Parathyroid adenoma (tissue), 2 donors: ENCODE measurements at regions not wholly inside any gene's neighbourhood (a gene's known extent, or its start where the extent isn't known, plus 50 kb on each side); places are given as distances from the start of the nearest gene placed in this dataset.

Experiments
- H2AFZ ChIP-seq: fragments of 300-600 bp; sonication (generic); one replicate; pipeline ENCODE4 v1.7.0; 2017; ENCODE audit warnings: antibody characterized with exemption, mild to moderate bottlenecking
- H3K27ac ChIP-seq: fragments of 300-600 bp; sonication (generic); one replicate; pipeline ENCODE4 v1.7.0; 2017
- H3K27me3 ChIP-seq: fragments of 300-600 bp; sonication (generic); one replicate; pipeline ENCODE4 v1.7.0; 2017; ENCODE audit warnings: low read length; ENCODE audit not compliant: control insufficient read depth, insufficient read depth
- H3K36me3 ChIP-seq: fragments of 300-600 bp; sonication (generic); one replicate; pipeline ENCODE4 v1.7.0; 2017; ENCODE audit warnings: low read length; ENCODE audit not compliant: control insufficient read depth, insufficient read depth
- H3K4me1 ChIP-seq: fragments of 300-600 bp; sonication (generic); one replicate; pipeline ENCODE4 v1.7.0; 2017; ENCODE audit warnings: control low read depth
- H3K4me2 ChIP-seq: fragments of 300-600 bp; sonication (generic); one replicate; pipeline ENCODE4 v1.7.0; 2017; ENCODE audit warnings: low read length
- H3K4me3 ChIP-seq: fragments of 300-600 bp; sonication (generic); one replicate; pipeline ENCODE4 v1.7.0; 2017; ENCODE audit warnings: low read depth, low read length
- H3K79me2 ChIP-seq: fragments of 300-600 bp; sonication (generic); one replicate; pipeline ENCODE4 v1.7.0; 2017; ENCODE audit warnings: control low read depth
- H3K9ac ChIP-seq: fragments of 300-600 bp; sonication (generic); one replicate; pipeline ENCODE4 v1.7.0; 2017; ENCODE audit warnings: mild to moderate bottlenecking
- H3K9me3 ChIP-seq: fragments of 300-600 bp; sonication (generic); one replicate; pipeline ENCODE4 v1.7.0; 2017; ENCODE audit warnings: low read length; ENCODE audit not compliant: control insufficient read depth
- TF ChIP-seq, protein P1 (sequence below): fragments of 300-600 bp; sonication (generic); IDR thresholded peaks from one replicate; pipeline ENCODE4 v1.7.0; 2017; ENCODE audit warnings: antibody characterized with exemption, mild to moderate bottlenecking
- donor health status: primary hyperparathyroidism.

DNA sequence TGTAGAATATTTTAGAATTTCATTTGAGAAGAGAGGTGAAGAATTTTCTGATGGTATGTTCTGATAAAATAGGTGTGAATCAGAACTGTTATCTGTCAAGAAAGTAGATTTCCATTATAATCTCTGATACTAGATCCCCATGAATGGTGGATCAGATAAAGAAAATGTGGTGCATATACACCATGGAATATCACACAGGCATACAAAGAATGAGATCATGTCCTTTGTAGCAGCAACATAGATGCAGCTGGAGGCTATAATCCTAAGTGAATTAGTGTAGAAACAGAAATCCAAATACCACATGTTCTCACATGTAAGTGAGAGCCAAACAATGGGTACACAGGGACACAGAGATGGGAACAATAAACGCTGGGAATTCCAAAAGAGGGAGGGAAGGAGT is 372.0 kb upstream of the ATP2B1 start:
- Histone ChIP-seq H3K4me1 (no peaks in the 10 kb centered on the region), H3K27me3 (no peaks in the 10 kb centered on the region), H3K27ac (no peak overlapping the region), H3K79me2 (no peaks in the 10 kb centered on the region), H3K36me3 (no peaks in the 10 kb centered on the region), H3K4me2 (no peak overlapping the region), H3K9ac (no peak overlapping the region), H2AFZ (no peak overlapping the region), H3K4me3 (no peak overlapping the region), H3K9me3 (no peaks in the 10 kb centered on the region)
- TF ChIP-seq, protein P1, sequence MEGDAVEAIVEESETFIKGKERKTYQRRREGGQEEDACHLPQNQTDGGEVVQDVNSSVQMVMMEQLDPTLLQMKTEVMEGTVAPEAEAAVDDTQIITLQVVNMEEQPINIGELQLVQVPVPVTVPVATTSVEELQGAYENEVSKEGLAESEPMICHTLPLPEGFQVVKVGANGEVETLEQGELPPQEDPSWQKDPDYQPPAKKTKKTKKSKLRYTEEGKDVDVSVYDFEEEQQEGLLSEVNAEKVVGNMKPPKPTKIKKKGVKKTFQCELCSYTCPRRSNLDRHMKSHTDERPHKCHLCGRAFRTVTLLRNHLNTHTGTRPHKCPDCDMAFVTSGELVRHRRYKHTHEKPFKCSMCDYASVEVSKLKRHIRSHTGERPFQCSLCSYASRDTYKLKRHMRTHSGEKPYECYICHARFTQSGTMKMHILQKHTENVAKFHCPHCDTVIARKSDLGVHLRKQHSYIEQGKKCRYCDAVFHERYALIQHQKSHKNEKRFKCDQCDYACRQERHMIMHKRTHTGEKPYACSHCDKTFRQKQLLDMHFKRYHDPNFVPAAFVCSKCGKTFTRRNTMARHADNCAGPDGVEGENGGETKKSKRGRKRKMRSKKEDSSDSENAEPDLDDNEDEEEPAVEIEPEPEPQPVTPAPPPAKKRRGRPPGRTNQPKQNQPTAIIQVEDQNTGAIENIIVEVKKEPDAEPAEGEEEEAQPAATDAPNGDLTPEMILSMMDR: no peak

DNA sequence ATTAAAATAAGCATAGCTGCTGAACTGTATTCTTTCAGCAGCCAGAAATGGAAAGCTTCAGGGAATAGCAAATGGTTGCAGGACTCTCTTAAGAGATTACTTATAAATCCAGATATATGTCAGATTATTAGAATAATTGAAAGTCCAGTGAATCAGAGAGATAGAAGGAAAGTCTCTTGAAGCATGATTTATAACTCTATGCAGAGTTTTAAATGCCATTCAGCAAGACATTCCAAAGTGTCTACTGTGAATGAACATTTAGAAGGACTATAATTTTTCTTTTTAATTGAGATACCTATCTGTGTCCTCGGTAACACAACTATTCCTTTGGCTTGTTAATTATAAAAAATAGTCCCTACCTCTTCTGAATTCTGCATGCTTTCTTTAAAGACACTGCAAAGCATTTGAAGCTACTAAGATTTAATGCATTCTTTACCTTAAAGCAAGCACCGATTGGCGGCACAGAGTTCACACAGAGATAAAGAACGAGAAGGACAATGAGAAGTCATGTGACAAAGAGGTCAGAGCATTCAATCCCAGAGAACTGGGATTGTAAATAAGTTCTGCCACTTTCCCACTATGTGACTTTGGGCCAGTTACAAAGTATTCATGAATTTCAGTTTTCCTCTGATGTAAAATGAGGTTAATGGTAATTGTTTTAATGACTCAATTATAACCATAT is 371.0 kb upstream of the ATP2B1 start:
- Histone ChIP-seq H3K9me3 (no peaks in the 10 kb centered on the region), H3K4me2 (no peak overlapping the region), H3K4me3 (no peak overlapping the region), H3K79me2 (no peaks in the 10 kb centered on the region), H3K27me3 (no peaks in the 10 kb centered on the region), H2AFZ (no peak overlapping the region), H3K4me1 (no peaks in the 10 kb centered on the region), H3K36me3 (no peaks in the 10 kb centered on the region), H3K9ac (no peak overlapping the region), H3K27ac (no peak overlapping the region)
- TF ChIP-seq, protein P1: no peak

DNA sequence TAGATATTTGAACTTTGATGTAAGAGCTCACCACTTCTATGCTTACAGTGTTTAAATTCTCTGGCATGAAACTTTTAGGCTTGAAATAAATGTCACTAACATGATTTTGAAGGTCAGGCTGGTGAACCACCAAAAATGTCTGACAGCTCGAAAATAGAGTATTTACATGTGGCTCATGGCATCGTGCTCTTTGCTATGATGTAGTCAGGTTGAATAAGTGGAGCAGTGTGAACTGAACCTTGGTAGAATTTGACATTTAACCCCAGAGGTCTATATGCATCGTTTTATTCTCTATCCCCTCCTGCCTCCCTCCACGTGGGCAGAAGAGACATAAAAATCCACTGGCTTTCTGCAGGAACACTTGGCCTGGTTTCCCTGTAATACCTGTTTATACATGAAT is 369.7 kb upstream of the ATP2B1 start:
- no peaks in the 10 kb centered on the region for H3K9me3 ChIP-seq
- H2AFZ ChIP-seq: no peak overlapping the region
- no peaks in the 10 kb centered on the region for H3K79me2 ChIP-seq
- H3K27me3 ChIP-seq: no peaks in the 10 kb centered on the region
- TF ChIP-seq, protein P1: no peak
- no peak overlapping the region for H3K4me3 ChIP-seq
- H3K9ac ChIP-seq: no peak overlapping the region
- H3K27ac ChIP-seq: no peak overlapping the region
- no peaks in the 10 kb centered on the region for H3K36me3 ChIP-seq
- no peaks in the 10 kb centered on the region for H3K4me1 ChIP-seq
- no peak overlapping the region for H3K4me2 ChIP-seq

DNA sequence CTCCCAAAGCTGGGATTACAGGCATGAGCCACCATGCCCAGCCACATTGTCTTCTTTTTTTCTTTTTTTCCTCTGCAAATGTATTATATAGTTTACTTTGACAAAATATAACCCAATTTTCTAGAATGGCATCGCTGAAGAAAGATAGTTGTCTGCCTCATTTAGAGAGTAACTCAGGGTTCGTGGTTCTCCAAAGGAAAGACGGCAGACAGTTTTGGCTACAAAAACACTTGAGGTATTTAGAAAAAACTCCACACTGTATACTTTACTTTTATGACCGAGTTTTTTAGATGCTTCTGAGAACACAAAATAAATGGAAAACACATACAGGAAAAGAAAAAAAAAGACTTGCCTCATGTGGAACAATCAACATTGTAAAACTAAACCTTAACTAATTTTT is 369.1 kb upstream of the ATP2B1 start:
- no peaks in the 10 kb centered on the region for H3K4me1 ChIP-seq
- H3K36me3 ChIP-seq: no peaks in the 10 kb centered on the region
- no peak overlapping the region for H3K4me2 ChIP-seq
- H2AFZ ChIP-seq: no peak overlapping the region
- no peak overlapping the region for H3K4me3 ChIP-seq
- no peak overlapping the region for H3K27ac ChIP-seq
- no peaks in the 10 kb centered on the region for H3K9me3 ChIP-seq
- H3K79me2 ChIP-seq: no peaks in the 10 kb centered on the region
- no peaks in the 10 kb centered on the region for H3K27me3 ChIP-seq
- TF ChIP-seq, protein P1: no peak
- no peak overlapping the region for H3K9ac ChIP-seq

DNA sequence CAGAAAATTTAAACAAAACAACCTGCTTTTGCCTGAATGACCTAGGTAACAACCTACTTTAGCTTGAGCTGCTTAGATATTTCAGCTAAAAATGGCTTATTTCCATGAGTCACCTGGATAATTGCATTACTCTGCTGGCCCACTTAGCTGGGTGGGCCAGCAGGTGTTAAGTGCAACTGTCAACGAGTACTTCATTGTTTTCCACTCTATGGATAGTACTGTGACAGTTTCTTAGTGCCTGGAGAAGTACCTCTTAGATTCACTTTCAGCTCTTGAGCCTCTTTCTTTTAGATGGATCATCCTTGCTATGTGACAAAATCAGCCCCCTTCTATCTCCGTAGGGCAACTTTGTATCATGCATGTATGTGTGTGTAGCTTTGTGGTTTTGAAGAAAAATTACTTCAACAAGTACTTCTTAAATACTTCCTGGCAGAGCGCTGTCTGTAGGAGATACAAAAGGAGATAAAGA is 368.2 kb upstream of the ATP2B1 start:
- Histone ChIP-seq H3K9ac (no peak overlapping the region), H3K4me3 (no peak overlapping the region), H3K36me3 (no peaks in the 10 kb centered on the region), H3K4me1 (no peaks in the 10 kb centered on the region), H3K27me3 (no peaks in the 10 kb centered on the region), H3K79me2 (no peaks in the 10 kb centered on the region), H3K27ac (no peak overlapping the region), H2AFZ (no peak overlapping the region), H3K9me3 (no peaks in the 10 kb centered on the region), H3K4me2 (no peak overlapping the region)
- TF ChIP-seq, protein P1: no peak
